ENCODE measurements at regions not wholly inside any gene's neighbourhood (a gene's known extent, or its start where the extent isn't known, plus 50 kb on each side); places are given as distances from the start of the nearest gene placed in this dataset.

DNA sequence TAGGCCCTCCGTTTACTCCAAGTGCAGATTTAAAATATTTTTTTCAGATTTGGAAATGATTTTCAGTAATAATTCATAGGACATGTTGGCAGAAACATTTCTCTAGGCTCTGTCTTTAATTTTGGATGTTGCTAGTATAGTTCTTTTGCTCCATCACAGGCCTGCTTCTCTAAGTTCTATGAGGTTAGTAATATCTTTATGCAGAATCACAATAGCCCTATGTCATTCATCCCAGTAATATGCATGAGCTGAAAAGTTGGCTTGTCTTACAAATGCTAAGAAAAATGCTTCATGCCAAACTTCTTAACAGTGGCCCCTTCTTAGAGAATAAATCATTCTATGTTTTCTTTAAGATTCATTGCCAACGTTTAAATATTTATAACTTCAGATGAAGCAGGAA is 148.3 kb upstream of the TLL1 start:
- no peaks in the 10 kb centered on the region for H3K9me3 Mint-ChIP-seq
- no peak for ATAC-seq (ENCODE audit: poor library complexity)

DNA sequence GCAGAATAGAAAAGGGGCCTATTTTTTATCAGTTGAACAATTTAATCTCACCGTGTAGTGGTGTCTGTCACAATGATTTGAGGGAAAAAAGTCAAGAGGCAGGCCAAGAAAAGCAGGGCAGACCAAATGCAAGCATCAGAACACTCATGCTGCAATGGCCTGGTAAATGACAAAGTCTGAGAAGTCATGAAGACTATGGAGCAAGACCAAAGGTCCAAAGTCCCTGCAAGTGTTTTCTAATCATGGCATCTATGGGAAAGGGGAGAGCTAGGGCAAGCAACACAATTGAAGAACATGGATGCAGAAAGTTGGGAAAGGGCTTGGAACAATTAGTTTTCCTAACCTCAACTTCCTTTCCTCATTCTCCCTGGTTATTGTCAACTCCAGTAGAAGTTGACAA is 147.7 kb upstream of the TLL1 start:
- no peaks in the 10 kb centered on the region for H3K9me3 Mint-ChIP-seq
- intact Hi-C loops (cut with DNase I, micrococcal nuclease): no loop called here
- H3K4me1 Mint-ChIP-seq (ENCODE audit: low read depth): no peaks in the 10 kb centered on the region
- ChIA-PET POLR2A (no interaction called here), CTCF (no interaction called here)
- H3K36me3 Mint-ChIP-seq (ENCODE audit: low read depth): no peaks in the 10 kb centered on the region
- H3K27ac Mint-ChIP-seq: no peak overlapping the region
- Histone ChIP-seq H3K36me3 (ENCODE audit: insufficient read depth, low read length) (no peaks in the 10 kb centered on the region), H3K27ac (ENCODE audit: low read depth in 1 of 2, low read length in 2 of 2) (no peak overlapping the region), H3K9me3 (ENCODE audit: control insufficient read depth in 1 of 2, insufficient read depth in 1 of 2, low read length in 2 of 2) (no peaks in the 10 kb centered on the region), H3K4me1 (ENCODE audit: insufficient read depth, low read length) (no peaks in the 10 kb centered on the region), H3K27me3 (ENCODE audit: control insufficient read depth in 1 of 2, insufficient read depth in 2 of 2, low read length in 2 of 2) (no peaks in the 10 kb centered on the region), H3K4me3 (ENCODE audit: low read length) (no peak overlapping the region)
- DNase-seq (no peak), ATAC-seq (ENCODE audit: poor library complexity) (no peak)
- no peak overlapping the region for H3K4me3 Mint-ChIP-seq
- TF ChIP-seq, protein P1, sequence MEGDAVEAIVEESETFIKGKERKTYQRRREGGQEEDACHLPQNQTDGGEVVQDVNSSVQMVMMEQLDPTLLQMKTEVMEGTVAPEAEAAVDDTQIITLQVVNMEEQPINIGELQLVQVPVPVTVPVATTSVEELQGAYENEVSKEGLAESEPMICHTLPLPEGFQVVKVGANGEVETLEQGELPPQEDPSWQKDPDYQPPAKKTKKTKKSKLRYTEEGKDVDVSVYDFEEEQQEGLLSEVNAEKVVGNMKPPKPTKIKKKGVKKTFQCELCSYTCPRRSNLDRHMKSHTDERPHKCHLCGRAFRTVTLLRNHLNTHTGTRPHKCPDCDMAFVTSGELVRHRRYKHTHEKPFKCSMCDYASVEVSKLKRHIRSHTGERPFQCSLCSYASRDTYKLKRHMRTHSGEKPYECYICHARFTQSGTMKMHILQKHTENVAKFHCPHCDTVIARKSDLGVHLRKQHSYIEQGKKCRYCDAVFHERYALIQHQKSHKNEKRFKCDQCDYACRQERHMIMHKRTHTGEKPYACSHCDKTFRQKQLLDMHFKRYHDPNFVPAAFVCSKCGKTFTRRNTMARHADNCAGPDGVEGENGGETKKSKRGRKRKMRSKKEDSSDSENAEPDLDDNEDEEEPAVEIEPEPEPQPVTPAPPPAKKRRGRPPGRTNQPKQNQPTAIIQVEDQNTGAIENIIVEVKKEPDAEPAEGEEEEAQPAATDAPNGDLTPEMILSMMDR (IDR thresholded peaks at IDR 0.05): no peak
- H3K27me3 Mint-ChIP-seq: no peaks in the 10 kb centered on the region

More for the DNA sequence above, 148.3 kb upstream of the TLL1 start:
- TF ChIP-seq, protein P1 (IDR thresholded peaks at IDR 0.05): no peak
- Histone ChIP-seq H3K4me1 (ENCODE audit: insufficient read depth, low read length) (no peaks in the 10 kb centered on the region), H3K9me3 (ENCODE audit: control insufficient read depth in 1 of 2, insufficient read depth in 1 of 2, low read length in 2 of 2) (no peaks in the 10 kb centered on the region), H3K4me3 (ENCODE audit: low read length) (no peak overlapping the region), H3K27ac (ENCODE audit: low read depth in 1 of 2, low read length in 2 of 2) (no peak overlapping the region), H3K27me3 (ENCODE audit: control insufficient read depth in 1 of 2, insufficient read depth in 2 of 2, low read length in 2 of 2) (no peaks in the 10 kb centered on the region), H3K36me3 (ENCODE audit: insufficient read depth, low read length) (no peaks in the 10 kb centered on the region)
- POLR2A ChIA-PET: no interaction called here
- no peaks in the 10 kb centered on the region for H3K36me3 Mint-ChIP-seq (ENCODE audit: low read depth)
- CTCF ChIA-PET: interaction anchor here (0.6 kb wide), 1 partner anchor 1400 kb away, joined by 3 read pairs; no protein-coding TSS in a partner anchor
- DNase-seq: no peak
- no peak overlapping the region for H3K4me3 Mint-ChIP-seq
- H3K27ac Mint-ChIP-seq: no peak overlapping the region
- H3K27me3 Mint-ChIP-seq: no peaks in the 10 kb centered on the region
- intact Hi-C loops (cut with DNase I, micrococcal nuclease): no loop called here
- H3K4me1 Mint-ChIP-seq (ENCODE audit: low read depth): no peaks in the 10 kb centered on the region

DNA sequence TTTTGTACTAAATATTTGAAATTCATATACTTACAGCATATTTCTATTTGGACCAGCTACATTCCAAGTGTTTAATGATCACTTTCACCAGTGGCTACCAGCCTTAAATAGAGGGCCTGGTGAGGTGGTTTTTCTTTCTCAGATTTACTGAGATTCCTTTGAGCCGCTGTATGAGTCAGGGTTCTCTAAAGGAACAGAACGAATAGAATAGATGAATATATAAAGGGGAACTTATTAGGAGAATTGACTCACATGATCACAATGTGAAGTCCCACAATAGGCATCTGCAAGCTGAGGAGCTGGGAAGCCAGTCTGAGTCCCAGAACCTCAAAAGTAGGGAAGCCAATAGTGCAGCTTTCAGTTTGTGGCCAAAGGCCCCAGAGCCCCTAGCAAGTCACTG is 146.2 kb upstream of the TLL1 start:
- no peak for DNase-seq
- no peak overlapping the region for H3K4me3 Mint-ChIP-seq
- Histone ChIP-seq H3K4me3 (ENCODE audit: low read length) (no peak overlapping the region), H3K36me3 (ENCODE audit: insufficient read depth, low read length) (no peaks in the 10 kb centered on the region), H3K9me3 (ENCODE audit: control insufficient read depth in 1 of 2, insufficient read depth in 1 of 2, low read length in 2 of 2) (no peaks in the 10 kb centered on the region), H3K27ac (ENCODE audit: low read depth in 1 of 2, low read length in 2 of 2) (no peak overlapping the region), H3K4me1 (ENCODE audit: insufficient read depth, low read length) (no peaks in the 10 kb centered on the region), H3K27me3 (ENCODE audit: control insufficient read depth in 1 of 2, insufficient read depth in 2 of 2, low read length in 2 of 2) (no peaks in the 10 kb centered on the region)
- no peaks in the 10 kb centered on the region for H3K9me3 Mint-ChIP-seq
- TF ChIP-seq, protein P1 (IDR thresholded peaks at IDR 0.05): no peak
- no peak overlapping the region for H3K27ac Mint-ChIP-seq
- no peaks in the 10 kb centered on the region for H3K4me1 Mint-ChIP-seq (ENCODE audit: low read depth)
- intact Hi-C loops (cut with DNase I, micrococcal nuclease): no loop called here
- ATAC-seq (ENCODE audit: poor library complexity): no peak
- POLR2A ChIA-PET: no interaction called here
- no peaks in the 10 kb centered on the region for H3K27me3 Mint-ChIP-seq
- CTCF ChIA-PET: no interaction called here
- H3K36me3 Mint-ChIP-seq (ENCODE audit: low read depth): no peaks in the 10 kb centered on the region
